NCI-H524 treated with DMSO at 0.1 percent for 48 hours (cell line): ENCODE measurements at regions not wholly inside any gene's neighbourhood (a gene's known extent, or its start where the extent isn't known, plus 50 kb on each side); places are given as distances from the start of the nearest gene placed in this dataset.

Source experiments
- DNase-seq: peaks from one replicate; lab custom pipeline; 2025; lab: John Stamatoyannopoulos, UW

GRCh38 chr6:92047152-92047850 is 1372.1 kb downstream of the EPHA7 start:
- no peak for DNase-seq

- no peak for DNase-seq
These were observed 1375.0 kb downstream of the EPHA7 start for GRCh38 chr6:92044312-92044711.

- DNase-seq, result no peak
These were observed 1375.6 kb downstream of the EPHA7 start for GRCh38 chr6:92043777-92044176.

DNA sequence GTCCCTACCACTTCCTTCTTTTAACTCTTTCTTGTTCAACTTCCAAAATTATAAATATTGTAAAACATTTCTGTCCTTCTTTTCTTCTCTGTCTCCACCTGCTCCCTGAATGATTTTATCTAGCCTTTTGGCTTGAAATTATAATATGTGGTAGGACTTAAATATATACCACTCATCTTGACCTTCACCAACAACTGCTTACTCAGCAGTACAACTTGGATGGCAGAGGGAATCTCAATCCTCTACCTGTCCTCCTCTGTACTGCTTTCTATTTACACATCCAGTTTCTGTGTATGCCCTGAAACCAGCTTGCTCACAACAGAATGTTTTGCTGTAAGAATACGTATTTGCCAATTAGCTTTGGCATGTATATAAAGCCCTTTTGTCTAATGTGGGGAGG is 1392.5 kb downstream of the EPHA7 start:
- no peak for DNase-seq

GRCh38 chr6:92024881-92025280 is 1394.5 kb downstream of the EPHA7 start:
- DNase-seq, result no peak

DNA sequence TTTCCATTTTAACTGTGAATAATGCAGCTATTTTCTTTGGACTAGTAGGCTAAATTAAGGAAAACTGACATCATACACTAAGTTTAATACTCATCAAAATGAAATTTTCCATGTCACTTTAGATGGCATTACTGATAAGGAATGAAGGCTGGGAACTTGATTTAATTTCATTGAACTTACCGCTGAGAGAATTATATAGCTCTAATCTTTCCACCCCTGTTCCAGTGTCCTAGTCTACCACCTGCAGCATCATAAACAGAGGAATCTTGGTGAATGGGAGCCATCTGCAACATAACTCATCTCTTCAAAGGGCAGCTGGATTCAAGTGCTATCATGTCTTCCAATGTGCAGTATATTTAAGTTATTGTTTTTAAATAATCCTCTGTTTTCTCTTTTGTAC is 1395.2 kb downstream of the EPHA7 start:
- no peak for DNase-seq

DNA sequence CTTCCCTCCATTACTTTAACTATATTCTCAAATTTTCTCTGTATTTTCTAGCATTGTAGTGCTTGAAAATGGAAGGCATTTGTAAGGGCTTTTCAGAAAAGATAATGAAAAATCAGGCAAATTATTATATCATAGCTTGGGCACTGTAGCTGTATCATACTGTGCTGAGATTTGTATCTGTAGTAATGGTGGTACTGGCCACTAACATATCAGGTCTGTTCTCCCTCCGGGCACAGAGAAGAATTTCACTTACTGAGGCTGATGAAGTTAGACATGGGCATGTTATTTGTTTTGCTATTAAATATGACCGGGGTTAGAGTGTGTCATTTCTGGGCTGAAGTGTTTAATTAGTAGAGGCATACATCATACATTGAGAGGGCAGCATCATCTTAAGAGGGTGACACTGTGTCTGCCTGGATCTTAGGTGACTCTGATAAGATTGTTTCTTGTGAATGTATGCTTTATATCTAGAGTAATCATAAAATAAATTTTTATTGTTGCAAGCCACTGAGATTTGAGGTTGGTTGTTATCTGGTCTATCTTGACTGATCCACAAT is 1395.9 kb downstream of the EPHA7 start:
- no peak for DNase-seq

DNA sequence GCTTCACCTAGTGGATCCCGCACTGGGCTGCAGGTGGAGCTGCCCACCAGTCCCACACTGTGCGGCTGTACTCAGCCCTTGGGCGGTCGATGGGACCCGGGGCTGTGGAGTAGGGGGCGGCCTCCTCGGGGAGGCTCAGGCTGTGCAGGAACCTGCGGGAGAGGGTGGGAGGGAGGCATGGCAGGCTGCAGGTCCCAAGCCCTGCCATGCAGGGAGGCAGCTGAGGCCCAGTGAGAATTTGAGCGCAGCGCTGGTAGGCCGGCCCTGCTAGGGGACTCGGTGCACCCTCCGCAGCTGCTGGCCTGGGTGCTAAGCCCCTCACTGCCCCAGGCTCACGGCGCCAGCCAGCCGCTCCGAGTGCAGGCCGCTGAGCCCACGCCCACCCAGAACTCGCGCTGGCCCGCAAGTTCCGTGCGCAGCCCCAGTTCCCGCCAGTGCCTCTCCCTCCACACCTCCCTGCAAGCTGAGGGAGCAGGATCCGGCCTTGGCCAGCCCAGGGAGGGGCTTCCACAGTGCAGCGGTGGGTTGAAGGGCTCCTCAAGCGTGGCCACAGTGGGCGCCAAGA is 1407.6 kb downstream of the EPHA7 start:
- no peak for DNase-seq

DNA sequence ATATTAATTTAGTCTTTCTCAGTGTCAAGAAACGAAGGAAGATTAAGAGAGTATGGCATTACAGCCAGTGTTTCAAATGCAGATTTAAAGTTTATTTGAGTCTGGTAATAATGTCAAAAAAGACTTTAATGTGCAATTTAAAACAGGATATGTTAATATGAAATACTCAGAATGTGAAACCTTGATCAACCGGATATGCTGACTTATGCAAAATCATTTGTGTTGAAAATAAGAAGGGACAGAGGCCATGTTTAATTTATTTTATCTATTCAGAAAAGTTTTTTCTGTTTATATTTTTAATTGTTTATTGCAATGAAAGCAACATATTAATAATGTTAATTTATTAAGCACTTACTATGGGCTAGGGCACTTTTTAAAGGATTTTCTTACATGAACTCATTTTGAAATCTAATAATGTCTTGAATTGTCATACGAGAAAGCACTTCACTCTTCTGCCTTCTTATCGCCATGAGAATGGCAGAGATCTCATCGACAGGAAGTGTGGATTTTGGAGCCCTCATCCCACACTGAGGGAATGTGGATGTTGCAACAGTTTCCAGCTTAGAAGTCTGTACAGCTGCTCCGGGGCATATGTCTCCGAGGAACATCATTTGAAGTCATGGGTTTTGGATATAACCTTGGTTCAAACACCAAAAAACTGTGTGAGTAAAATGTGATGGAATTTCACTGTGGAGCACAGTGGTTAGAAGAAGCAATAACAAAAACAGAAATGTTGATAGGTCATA is 1410.4 kb downstream of the EPHA7 start:
- DNase-seq, result no peak

DNA sequence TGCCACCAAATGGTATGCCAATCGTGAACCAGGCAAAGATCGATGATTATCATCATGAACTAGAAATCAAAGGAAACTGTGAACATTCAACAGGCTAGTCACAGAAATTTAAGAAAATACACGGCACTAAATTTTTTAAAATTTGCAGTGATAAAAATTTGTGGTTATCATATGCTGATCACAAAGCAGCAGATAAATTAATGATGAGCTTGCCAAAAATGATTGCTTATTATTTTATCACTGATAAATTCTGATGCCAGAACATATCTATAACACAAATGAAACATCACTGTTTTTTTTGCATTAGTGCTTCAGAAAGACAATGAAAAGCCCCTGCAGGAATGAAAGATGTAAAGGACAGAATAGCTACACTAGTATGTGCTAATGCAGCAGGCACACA is 1413.2 kb upstream of the MAP3K7 start:
- DNase-seq, result no peak

DNA sequence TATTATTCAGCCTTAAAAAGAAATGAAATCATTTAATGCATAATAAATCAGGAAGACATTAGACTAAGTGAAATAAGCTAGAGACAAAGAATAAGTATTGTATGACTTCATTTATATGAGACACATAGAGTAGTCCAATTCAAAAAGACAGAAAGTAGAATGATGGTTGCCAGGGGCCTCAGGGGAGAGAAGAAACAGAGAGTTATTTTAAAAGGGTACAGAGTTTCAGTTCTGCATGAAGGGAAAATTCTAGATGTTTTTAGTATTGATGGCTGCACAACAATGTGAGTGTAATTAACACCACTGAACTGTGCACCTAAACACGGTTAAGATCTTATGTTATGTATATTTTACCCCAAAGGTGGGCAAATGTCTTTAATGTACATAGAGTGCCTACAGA is 1407.9 kb upstream of the MAP3K7 start:
- no peak for DNase-seq

GRCh38 chr6:91982559-91982958 is 1395.7 kb upstream of the MAP3K7 start:
- DNase-seq, result no peak

DNA sequence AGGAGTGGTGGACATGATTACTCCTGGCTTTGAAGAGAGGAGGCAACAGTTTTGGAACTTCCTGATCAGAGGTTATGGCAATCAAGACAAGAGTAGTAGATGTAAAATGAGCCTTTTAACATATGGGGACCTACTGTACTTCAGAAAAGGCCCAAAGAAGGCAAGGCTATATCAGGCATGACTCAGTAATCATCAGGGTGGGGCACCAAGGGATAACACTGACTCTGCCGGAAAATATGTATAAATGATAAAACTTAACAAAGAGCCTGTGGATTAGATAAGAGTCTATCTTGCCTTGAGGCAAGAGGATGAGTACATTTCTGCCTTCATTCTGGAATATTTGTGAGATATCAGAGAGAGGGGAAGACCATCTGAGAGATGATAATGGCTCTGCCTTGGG is 1389.9 kb upstream of the MAP3K7 start:
- DNase-seq, result no peak

DNA sequence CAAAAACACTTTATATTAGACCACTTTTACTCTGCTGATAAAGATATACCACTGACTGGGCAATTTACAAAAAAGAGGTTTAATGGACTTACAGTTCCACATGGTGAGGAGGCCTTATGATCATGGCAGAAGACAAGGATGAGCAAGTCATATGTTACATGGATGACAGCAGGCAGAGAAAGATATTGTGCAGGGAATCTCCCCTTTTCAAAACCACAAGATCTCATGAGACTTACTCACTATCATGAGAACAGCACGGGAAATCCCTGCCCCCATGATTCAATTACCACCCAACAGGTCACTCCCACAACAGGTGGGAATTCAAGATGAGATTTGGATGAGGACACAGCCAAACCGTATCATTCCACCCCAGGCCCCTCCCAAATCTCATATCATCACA is 1383.8 kb upstream of the MAP3K7 start:
- no peak for DNase-seq

DNA sequence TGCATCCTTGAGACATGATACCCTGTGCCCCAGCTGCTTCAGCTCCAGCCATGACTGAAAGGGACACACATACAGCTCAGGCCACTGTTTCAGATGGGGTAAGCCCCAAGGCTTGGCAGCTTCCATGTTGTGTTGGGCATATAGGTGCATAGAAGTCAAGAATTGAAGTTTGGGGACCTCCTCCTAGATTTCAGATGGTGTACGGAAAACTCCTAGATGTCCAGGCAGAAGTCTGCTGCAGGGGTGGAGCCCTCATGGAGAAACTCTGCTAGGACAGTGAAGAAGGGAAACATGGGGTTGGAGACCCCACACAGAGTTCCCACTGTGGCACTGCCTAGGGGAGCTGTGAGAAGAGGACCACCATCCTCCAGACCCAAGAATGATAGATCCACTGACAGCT is 1379.0 kb upstream of the MAP3K7 start:
- no peak for DNase-seq

DNA sequence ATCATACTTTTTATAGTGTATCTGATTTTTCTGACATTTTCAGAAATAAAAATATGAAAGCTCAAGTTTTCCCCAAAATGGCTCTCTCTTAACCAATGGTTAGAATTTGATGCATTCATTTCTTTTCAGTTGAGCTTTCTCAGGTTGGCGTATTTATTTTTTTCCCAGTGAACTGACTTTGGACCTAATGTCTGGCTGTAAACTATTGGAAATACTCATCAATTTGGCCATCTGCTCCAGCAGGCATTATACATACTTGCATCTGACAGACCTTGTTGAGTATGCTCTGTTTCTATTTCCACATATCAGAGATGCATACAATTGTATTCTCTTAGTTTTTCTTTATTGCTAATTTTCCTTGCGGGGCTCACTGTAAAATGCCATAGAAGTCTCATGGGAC is 1374.8 kb upstream of the MAP3K7 start:
- DNase-seq, result no peak

GRCh38 chr6:91961236-91961635 is 1374.4 kb upstream of the MAP3K7 start:
- DNase-seq, result no peak

DNA sequence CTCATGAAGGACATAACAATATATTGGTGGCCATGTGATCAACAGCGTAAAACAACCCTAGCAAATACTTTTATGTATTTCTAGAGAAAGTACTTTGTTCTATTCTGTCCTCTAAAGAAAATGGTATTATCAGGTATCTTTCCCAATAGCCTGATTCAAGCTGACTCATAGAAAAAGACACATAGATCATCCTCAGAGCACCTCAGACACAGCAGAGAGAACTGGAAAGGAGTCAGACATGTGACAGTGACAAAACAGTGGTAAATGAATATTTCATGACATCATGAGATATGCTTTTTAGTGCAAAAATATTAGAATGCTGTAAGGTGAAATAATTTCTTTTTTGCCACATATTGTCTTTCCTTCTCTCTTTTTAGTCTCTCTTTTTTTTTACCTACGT is 1355.0 kb upstream of the MAP3K7 start:
- DNase-seq, result no peak

GRCh38 chr6:91940801-91941200 is 1353.9 kb upstream of the MAP3K7 start:
- no peak for DNase-seq

DNA sequence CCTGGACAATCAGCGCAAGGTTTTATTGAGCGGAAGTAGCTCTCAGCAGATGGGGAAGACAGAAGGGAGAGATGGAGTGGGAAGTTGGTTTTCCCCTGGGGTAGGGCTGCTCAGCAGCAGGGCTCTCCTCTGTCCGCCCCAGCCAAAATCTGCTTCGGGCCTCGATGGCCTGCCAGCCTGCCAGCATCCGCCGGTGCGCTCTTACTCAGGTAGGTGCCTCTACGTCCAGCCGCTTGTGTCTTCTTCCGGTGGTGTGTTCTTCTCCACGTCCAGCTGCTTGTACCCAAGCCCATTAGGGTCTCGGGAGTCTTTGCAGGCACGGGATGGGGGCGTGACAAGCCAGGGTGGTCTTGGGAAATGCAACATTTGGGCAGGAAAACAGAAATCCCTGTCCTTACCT is 1340.0 kb upstream of the MAP3K7 start:
- DNase-seq, result no peak

DNA sequence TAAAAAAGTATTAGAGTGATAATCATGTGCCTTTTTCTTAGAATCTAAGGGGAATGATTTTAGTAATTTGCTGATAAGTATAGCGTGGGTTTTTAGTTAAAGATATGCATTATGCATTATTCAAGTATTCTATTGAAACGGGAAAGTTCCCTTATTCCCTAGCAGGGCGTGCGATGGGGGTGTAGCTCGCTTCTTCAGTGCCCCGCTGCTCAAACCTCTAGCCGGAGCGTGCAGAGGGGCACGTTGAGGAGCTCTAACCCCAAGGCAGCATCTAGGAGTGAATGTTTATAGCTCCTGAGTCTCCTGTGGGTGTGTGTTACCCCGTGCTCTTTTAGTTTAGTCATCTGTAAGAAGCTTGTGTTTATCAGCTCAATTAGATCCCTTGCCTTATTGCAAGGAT is 1339.5 kb upstream of the MAP3K7 start:
- DNase-seq, result no peak

DNA sequence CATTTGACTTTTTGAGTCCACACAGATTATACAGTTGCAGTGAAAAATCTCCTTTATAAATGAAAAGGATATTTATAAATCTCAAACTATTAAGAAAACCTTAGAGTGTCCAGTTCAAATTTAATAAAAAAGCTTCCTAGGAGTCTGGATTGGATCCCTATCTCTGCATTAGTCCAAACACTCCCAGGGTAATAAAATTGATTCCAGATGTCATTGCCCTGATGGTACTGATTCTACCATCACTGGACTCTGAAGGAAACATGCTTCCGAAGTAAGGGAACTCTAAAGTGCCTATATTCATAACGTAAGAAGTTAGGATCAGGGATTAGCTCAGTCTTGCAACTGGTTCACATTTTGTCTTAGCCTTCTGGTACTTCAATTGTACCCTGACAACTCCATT is 1325.1 kb upstream of the MAP3K7 start:
- DNase-seq, result no peak

- no peak for DNase-seq
These were observed 1317.8 kb upstream of the MAP3K7 start for GRCh38 chr6:91904586-91905164.
